ENCODE measurements at regions not wholly inside any gene's neighbourhood (a gene's known extent, or its start where the extent isn't known, plus 50 kb on each side); places are given as distances from the start of the nearest gene placed in this dataset.
"Not testable (repeated sequence)": the region's sequence is repeated elsewhere in the genome, so short reads cannot be mapped to it uniquely, and the experiment has no call there.

DNA sequence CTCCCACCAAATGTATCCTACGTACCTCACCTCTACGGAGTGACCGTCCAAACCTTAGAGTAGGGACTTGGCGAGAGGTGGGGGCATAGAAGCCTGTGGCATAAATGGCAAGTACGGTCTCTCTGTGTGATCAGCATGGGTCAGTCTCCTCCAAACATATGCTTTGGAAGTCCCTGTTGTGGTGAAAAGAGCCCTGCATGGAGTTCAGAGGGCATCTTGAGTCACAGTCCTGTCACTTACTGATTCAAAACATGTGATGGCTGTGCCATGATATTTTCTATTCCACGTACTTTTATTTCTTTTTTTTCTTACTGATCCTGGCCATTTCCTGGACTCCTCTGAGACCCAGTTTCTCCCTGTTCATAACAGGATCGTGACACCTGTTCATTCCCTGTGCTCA lies 67.5 kb upstream of the CEP85L start:
- no peak for DNase-seq

DNA sequence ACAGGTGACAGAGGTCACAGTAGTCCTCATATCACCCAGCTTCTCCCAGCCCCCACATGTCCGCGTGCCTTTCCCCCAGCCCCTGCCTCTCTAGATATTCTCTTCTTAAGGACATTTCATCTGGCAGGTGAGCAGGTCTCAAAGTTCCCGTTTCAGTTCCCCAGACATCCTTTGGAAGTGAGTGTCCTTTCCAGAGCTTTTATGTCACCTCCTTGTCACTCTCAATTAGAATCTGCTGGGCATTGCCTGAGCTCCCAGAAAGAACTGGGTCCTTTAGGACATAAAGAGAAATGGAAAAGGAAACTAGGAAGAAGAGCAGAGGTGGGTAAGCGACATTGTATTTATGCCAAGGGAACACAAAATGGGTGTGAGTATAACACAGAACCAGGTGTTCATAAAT lies 66.9 kb upstream of the CEP85L start:
- no peak for DNase-seq

DNA sequence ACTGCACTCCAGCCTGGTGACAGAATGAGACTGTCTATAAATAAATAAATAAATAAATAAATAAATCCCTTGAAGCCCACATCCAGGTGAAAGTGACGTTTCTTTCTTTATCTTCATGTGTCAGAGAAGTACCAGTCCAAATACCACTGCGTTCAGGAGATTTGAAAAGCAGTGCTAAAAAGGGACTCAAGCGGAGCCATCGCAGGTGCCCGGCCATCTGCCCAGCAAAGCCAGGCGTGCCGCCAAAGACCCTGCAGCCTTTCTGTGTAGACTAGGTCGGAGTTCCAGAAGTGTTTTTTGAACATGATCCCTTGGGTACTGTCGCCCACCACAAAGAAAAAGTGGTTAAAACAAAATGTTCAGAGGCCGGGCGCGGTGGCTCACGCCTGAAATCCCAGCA lies 65.7 kb upstream of the CEP85L start:
- DNase-seq: no peak

DNA sequence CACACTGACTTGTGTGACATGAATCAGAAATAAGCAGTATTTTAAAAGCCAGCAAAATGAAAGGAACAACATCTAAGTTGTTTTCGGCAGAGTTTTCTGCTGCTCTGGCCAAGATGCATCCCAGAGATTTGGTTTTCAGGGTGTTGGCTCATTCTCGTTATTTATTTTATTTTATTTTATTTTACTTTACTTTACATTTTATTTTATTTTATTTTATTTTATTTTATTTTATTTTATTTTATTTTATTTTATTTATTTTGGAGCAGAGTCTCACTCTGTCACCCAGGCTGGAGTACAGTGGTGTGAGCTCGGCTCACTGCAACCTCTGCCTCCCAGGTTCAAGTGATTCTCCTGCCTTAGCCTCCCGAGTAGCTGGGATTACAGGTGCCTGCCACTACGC lies 64.5 kb upstream of the CEP85L start:
- not testable (repeated sequence) for DNase-seq

DNA sequence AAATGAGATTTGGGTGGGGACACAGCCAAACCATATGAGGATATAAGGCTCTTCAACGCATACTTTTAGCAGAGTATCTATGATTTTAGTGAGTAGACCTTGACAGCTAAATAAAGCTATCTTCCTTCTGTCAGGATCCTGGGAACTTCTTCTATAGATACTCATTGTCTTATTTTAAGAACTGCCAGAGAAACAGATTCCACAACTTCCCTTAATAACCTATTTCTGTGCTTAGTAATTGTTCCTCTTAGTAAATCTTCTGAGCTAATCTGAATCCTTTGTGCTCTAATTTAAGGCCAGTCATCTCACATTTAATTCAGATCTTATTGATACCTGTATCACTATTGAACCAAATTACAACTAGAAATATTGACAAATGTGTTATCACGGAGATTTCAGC lies 64.0 kb upstream of the CEP85L start:
- DNase-seq: no peak

DNA sequence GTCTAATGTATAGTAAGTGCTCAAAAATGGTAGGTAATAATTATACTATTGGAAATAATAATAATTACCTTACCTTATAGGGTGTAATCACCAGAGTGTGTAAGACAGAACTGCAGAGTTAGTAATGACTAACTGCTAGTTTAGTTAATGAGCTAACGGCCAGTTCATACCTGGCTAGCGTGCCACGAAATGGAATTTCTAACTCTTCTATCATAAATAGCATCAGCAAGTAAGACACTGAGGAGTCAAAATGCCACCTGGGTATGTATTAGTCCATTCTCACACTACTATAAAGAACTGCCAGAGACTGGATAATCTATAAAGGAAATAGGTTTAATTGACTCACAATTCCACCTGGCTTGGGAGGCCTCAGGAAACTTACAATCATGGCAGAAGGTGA lies 63.4 kb upstream of the CEP85L start:
- no peak for DNase-seq

DNA sequence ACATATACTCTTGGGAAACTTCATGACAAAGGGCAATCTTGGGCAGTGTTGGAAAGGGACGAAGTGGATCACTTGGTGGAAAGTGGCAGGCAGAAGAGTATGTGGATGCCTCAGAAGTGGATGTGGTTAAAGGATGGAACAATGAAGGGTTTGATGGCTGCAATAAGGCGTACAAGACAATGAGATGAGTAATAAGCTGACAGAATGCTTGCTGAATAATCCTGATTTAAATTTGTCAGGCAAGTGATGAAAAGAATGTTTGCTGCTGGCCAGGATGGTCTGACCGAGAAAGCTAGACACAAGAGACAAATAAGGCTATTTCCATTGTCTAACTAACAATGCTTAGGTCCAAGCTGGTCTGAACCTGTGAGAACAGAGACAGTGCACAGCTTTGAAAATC lies 61.6 kb upstream of the CEP85L start:
- DNase-seq: no peak

DNA sequence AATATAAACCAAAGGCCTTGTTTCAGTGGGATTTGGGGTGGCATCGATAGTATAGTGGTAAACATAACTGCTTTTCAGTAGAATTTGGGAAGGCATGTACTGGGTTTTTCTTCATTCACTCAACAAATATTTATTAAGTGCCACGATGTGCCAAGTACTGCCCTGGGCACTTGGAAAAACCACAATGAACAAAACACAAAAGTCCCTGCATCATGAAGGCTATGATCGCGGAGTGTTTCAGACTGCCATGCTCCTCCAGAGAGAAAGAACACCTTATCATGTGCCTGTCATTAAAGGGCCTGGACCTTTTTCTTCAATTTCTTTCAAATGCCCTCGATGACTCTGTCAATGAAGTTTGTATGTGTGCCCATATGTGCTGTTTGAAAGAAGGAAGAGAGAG lies 59.2 kb upstream of the CEP85L start:
- DNase-seq: no peak

DNA sequence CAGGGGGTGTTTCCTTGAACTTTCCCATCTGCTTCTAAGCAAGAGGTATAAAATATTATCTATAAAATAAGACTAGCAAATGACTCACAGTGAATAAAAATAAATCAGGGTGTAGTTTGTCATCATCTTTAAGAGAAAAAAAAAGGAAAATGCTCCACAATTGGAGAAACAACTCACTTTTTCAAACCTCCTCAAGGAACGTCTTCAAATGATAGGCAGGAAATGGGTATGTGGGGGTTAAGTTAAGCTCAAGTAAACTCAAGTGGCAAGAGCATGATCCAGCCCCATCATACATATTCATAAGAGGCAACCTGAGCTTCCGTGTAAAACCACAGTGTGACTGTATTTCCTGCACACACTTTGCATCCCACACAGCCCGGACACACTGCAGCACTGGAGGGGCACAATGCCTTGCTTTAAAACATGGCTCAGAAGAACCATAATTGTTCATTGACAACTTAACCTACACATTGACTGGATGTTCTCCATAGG lies 58.5 kb upstream of the CEP85L start:
- no peak for DNase-seq

DNA sequence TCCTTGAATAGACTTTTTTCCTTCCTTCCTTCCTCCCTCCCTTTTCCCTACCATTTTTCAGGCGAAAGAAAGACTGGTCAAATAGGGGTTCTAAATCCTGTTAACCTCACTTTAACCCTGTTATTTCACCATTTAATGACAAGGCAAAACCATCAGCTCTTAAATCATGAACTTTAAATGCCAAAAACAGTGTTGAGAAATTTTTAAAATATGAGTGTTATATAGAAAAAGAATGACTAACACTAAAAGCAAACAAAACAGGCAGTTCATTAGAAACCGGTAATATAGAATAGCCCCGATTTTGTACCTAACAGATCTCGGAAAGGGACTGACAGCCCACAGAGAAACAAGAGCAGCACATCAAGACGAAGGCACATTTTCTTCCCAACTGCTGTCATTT lies 57.4 kb upstream of the CEP85L start:
- DNase-seq: no peak

DNA sequence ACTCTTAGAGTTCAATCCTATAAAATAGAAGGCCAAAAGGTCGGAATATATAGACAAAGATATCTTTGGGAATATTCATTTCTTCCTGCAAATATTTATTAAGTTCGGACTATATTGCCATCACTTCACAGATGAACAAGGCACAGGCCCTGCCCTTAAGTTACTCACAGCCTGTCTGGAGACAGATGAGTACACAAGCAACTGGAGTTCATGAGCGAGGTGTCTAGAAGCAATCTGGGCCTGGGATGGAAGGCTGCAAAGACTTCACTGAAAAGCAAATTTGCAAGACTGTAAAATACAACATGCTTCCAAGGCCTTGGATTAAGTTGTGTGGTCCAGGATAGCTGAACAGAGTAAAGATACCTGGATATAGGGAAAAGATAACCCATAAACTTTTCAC lies 56.7 kb upstream of the CEP85L start:
- no peak for DNase-seq

DNA sequence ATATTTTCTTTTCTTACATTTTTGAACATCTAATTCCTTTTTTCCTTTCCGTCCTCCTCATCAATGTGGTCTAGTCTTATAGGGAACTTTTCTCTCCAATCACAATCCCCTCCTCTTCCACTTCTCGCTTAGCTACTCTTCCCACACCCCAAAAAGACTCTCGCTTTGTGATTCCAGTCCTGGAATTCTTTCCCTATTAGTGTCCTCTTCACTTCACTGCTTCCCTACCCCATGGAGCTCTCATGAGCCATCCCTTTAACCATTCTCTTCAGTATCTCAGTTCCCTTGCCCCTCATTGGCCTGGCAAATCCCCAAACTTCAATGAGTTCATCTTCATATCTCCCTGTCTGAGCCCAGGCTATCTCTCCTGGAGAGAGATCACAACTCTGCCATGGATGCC lies 55.3 kb upstream of the CEP85L start:
- no peak for DNase-seq

DNA sequence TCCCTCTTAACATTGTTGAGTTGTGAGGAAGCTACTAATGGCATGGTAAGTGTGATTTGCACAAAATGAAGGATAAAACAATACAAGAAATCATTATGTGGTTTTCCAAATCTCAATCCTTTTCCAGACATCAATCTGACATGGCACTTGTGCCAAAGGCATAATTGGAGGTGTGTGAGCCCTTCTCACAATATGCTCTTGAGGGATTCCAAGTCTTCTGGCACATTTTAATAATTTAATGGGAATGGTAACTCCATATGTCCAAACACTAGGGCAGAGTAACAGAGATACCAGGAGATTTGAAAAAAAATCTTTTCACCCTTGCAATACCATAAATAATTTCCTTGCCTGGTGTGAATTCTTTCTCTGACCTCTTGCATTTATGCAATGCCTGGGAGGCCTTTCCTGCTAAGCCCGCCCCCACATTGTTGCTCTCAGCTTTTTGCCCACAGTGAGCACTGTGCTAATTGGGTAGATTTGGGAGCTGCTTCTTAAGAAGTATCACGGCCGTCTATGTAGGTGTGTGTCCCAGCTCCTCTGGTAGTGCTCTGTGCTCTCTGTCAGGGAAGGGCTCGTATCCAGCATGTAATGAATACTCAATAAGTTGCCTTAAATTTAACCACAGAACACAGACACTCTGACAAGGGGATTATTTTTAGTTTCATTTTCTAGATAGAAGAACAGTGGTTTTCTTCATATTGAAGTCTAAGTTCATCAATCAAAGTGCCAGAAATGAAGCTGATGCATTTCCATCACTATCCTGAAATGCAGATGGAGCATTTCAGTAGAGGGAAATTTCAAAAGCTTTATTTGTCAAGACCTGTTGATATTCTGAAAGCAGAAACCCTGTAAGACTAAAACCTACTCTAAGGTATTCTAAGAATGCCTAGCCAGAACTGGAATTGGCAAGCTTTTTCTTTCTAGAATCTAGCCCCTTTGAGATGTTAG lies 54.4 kb upstream of the CEP85L start:
- no peak for DNase-seq

DNA sequence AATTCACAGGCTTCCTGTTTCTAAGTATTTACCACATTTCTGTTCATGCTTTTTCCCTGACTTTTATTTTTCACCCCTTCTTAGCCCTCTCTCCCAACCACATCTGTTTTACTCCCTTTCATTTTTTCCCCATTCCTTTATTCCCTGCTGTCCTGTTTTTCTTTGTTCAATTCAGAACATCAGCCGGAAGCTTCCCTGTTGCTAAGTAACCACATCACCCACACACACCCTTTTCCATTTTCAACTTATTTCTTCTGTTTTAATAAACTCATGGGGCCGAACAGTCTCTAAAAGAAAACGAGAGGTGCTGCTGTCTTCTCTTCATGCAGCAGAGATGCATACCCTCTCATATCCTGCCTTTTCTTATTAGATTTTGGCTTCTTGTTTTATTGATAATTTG lies 53.5 kb upstream of the CEP85L start:
- DNase-seq: no peak

DNA sequence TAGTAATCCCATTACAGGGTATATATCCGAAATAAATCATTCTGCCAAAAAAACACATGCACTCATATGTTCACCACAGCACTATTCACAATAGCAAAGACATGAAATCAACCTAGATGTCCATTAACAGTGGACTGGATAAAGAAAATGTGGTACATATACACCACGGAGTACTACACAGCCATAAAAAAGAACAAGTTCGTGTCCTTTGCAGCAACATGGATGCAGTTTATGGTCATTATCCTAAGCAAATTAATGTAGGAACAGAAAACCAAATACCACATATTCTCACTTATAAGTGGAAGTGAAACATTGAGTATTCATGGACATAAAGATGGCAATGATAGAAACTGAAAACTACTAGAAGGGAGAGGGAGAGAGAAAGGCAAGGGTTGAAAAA lies 49.9 kb upstream of the CEP85L start:
- not testable (repeated sequence) for DNase-seq
